ENCODE measurements at regions not wholly inside any gene's neighbourhood (a gene's known extent, or its start where the extent isn't known, plus 50 kb on each side); places are given as distances from the start of the nearest gene placed in this dataset.

- Histone ChIP-seq H3K4me2 (no peak overlapping the region), H3K27ac (no peak overlapping the region), H3K4me1 (no peaks in the 10 kb centered on the region), H3K9me3 (0 out of 3 replicates have a peak, but pooled peaks cover 4% of the 10 kb centered on the region), H3K4me3 (no peak overlapping the region)
- WGBS (ENCODE audit: missing lambda C conversion rate): 7% methylated on average over 5 of the region's 5 CpGs
- CTCF ChIA-PET: no interaction called here
- no peak for ATAC-seq
- DNase-seq (ENCODE audit: low read depth in 1 of 2, low spot score in 1 of 2): peak in 1 of 2 experiments; percentile 6
- TF ChIP-seq PHF8 (IDR thresholded peaks at IDR 0.05; ENCODE audit: borderline replicate concordance, low read depth) (no peak), NFE2L2 (conservative IDR thresholded peaks at IDR 0.05; ENCODE audit: low read length) (no peak), RNF2 (IDR thresholded peaks at IDR 0.05; ENCODE audit: borderline replicate concordance, low read depth) (no peak)
- FAIRE-seq: no peak
- POLR2A ChIA-PET: no interaction called here
These were observed 441.1 kb upstream of the ARID1B start for GRCh38 chr6:156336089-156336488.

DNA sequence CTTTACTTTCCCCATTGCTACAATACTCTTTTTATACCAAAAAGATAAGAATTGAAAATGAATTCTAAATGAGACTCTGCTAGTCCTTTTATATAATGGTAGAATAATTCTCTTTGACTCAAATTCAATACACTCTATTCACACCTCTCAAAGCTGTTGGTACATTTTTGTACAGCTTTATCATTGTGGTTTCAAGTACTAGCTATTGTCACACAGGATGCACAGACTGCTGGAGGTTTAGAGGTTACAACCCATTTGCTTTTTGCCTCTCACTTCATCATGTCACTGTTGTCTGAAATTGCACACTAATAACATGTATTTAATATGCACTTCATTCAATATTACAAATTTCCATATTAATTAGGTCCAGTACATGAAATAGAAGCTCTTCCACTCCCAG is 442.2 kb upstream of the ARID1B start:
- CTCF ChIA-PET: interaction anchor here (0.6 to 1.2 kb wide), 3 partner anchors 22 to 289 kb away, joined by 3 read pairs; no protein-coding TSS in a partner anchor

More for the DNA sequence above, 442.2 kb upstream of the ARID1B start:
- ATAC-seq (no peak), FAIRE-seq (no peak), DNase-seq (ENCODE audit: low read depth in 1 of 2, low spot score in 1 of 2) (no peak)
- Histone ChIP-seq H3K9me3 (0 out of 3 replicates have a peak, but pooled peaks cover 4% of the 10 kb centered on the region), H3K4me2 (no peak overlapping the region), H3K27ac (no peak overlapping the region), H3K4me3 (no peak overlapping the region), H3K4me1 (no peaks in the 10 kb centered on the region)
- TF ChIP-seq BHLHE40 (IDR thresholded peaks at IDR 0.05; ENCODE audit: low read depth, low read length) (no peak), USF2 (IDR thresholded peaks at IDR 0.05) (no peak), FOXS1 (CRISPR knock-in tag; IDR thresholded peaks at IDR 0.05) (no peak), PHF8 (IDR thresholded peaks at IDR 0.05; ENCODE audit: borderline replicate concordance, low read depth) (no peak), CBX2 (IDR thresholded peaks at IDR 0.05; ENCODE audit: borderline replicate concordance, low read depth) (no peak), MAFK (IDR thresholded peaks at IDR 0.05; ENCODE audit: partially characterized antibody) (no peak), RNF2 (IDR thresholded peaks at IDR 0.05; ENCODE audit: borderline replicate concordance, low read depth) (no peak), POLR2AphosphoS2 (conservative IDR thresholded peaks at IDR 0.05; ENCODE audit: low read length) (no peak), E2F6 (IDR thresholded peaks at IDR 0.05; ENCODE audit: borderline replicate concordance, low read depth) (no peak), JUNB (IDR thresholded peaks at IDR 0.05) (no peak), ZC3H11A (IDR thresholded peaks at IDR 0.05) (no peak), KDM5A (IDR thresholded peaks at IDR 0.05) (no peak), HOXB13 (CRISPR knock-in tag; IDR thresholded peaks at IDR 0.05; ENCODE audit: low read depth) (no peak), HEYL (CRISPR knock-in tag; IDR thresholded peaks at IDR 0.05) (no peak), MAZ (IDR thresholded peaks at IDR 0.05; ENCODE audit: borderline replicate concordance, low read depth, low read length) (no peak), HOXB5 (CRISPR knock-in tag; IDR thresholded peaks at IDR 0.05) (no peak)
- TF ChIP-seq, protein P1, sequence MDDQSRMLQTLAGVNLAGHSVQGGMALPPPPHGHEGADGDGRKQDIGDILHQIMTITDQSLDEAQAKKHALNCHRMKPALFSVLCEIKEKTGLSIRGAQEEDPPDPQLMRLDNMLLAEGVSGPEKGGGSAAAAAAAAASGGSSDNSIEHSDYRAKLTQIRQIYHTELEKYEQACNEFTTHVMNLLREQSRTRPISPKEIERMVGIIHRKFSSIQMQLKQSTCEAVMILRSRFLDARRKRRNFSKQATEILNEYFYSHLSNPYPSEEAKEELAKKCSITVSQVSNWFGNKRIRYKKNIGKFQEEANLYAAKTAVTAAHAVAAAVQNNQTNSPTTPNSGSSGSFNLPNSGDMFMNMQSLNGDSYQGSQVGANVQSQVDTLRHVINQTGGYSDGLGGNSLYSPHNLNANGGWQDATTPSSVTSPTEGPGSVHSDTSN (IDR thresholded peaks at IDR 0.05): no peak
- TF ChIP-seq, protein P2, sequence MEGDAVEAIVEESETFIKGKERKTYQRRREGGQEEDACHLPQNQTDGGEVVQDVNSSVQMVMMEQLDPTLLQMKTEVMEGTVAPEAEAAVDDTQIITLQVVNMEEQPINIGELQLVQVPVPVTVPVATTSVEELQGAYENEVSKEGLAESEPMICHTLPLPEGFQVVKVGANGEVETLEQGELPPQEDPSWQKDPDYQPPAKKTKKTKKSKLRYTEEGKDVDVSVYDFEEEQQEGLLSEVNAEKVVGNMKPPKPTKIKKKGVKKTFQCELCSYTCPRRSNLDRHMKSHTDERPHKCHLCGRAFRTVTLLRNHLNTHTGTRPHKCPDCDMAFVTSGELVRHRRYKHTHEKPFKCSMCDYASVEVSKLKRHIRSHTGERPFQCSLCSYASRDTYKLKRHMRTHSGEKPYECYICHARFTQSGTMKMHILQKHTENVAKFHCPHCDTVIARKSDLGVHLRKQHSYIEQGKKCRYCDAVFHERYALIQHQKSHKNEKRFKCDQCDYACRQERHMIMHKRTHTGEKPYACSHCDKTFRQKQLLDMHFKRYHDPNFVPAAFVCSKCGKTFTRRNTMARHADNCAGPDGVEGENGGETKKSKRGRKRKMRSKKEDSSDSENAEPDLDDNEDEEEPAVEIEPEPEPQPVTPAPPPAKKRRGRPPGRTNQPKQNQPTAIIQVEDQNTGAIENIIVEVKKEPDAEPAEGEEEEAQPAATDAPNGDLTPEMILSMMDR (IDR thresholded peaks at IDR 0.05): no peak
- TF ChIP-seq, protein P3, sequence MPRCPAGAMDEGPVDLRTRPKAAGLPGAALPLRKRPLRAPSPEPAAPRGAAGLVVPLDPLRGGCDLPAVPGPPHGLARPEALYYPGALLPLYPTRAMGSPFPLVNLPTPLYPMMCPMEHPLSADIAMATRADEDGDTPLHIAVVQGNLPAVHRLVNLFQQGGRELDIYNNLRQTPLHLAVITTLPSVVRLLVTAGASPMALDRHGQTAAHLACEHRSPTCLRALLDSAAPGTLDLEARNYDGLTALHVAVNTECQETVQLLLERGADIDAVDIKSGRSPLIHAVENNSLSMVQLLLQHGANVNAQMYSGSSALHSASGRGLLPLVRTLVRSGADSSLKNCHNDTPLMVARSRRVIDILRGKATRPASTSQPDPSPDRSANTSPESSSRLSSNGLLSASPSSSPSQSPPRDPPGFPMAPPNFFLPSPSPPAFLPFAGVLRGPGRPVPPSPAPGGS (IDR thresholded peaks at IDR 0.05): no peak
- POLR2A ChIA-PET: no interaction called here

Data from A549 (cell line).